ENCODE measurements at regions not wholly inside any gene's neighbourhood (a gene's known extent, or its start where the extent isn't known, plus 50 kb on each side); places are given as distances from the start of the nearest gene placed in this dataset.

DNA sequence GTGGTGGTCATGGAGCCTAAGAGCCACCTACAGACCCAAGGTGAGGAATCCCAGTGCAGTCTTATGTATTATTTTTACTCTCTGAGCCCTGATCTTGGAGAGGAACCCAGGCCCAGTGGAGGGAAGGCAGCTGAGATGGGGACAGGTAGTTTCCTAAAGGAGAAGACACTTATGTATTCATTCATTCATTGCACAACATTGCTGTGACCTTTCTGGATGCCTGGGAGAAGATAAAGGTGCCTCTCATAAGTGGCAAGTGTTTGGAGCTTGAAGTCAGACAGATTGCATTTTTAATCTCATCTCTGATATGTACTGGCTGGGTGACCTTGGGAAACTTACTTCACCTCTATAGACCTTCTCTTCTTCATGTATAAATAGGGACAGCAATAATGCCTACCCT, 111.1 kb downstream of the CEBPB start:
- no peaks in the 10 kb centered on the region for H3K9me3 ChIP-seq (replicated peaks; ENCODE audit: control insufficient read depth, insufficient read depth, low read length)
- no peaks in the 10 kb centered on the region for H4K20me1 ChIP-seq (replicated peaks; ENCODE audit: control insufficient read depth, extremely low read depth, insufficient read depth, low read length)
- no peak overlapping the region for H2AFZ ChIP-seq (ENCODE audit: low read depth, low read length)
- H3K4me3 ChIP-seq (replicated peaks in 1 of 3; ENCODE audit: insufficient read depth in 1 of 3, low read depth in 1 of 3, low read length in 3 of 3), result no peak overlapping the region
- TF ChIP-seq POLR2A (IDR thresholded peaks at IDR 0.05; ENCODE audit: low read depth, low read length), result no peak
- TF ChIP-seq FOS (IDR thresholded peaks at IDR 0.05; ENCODE audit: borderline replicate concordance, insufficient read depth, low read length), result no peak
- no peak for TF ChIP-seq MAX (IDR thresholded peaks at IDR 0.05; ENCODE audit: insufficient read depth, insufficient read length)
- TF ChIP-seq GATA2 (IDR thresholded peaks at IDR 0.05; ENCODE audit: insufficient read depth, insufficient read length, low read depth, low read length), result no peak
- no peak for TF ChIP-seq MYC (IDR thresholded peaks at IDR 0.05; ENCODE audit: low read depth, low read length)
- TF ChIP-seq POLR2AphosphoS5 (IDR thresholded peaks at IDR 0.05; ENCODE audit: insufficient read depth, low read depth, low read length), result no peak
- TF ChIP-seq, protein P1, sequence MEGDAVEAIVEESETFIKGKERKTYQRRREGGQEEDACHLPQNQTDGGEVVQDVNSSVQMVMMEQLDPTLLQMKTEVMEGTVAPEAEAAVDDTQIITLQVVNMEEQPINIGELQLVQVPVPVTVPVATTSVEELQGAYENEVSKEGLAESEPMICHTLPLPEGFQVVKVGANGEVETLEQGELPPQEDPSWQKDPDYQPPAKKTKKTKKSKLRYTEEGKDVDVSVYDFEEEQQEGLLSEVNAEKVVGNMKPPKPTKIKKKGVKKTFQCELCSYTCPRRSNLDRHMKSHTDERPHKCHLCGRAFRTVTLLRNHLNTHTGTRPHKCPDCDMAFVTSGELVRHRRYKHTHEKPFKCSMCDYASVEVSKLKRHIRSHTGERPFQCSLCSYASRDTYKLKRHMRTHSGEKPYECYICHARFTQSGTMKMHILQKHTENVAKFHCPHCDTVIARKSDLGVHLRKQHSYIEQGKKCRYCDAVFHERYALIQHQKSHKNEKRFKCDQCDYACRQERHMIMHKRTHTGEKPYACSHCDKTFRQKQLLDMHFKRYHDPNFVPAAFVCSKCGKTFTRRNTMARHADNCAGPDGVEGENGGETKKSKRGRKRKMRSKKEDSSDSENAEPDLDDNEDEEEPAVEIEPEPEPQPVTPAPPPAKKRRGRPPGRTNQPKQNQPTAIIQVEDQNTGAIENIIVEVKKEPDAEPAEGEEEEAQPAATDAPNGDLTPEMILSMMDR (IDR thresholded peaks at IDR 0.05; ENCODE audit: extremely low read depth in 1 of 2, insufficient read depth in 1 of 2, low read depth in 1 of 2, low read length in 2 of 2), result no peak
- TF ChIP-seq EZH2 (IDR thresholded peaks at IDR 0.05; ENCODE audit: borderline replicate concordance, low read depth, low read length, severe bottlenecking), result no peak
- no peak for TF ChIP-seq JUN (IDR thresholded peaks at IDR 0.05; ENCODE audit: borderline replicate concordance, insufficient read depth, insufficient read length, low read depth)
- BruUV-seq (replicated peaks), result no TSS peak
- ChIA-PET CTCF (no interaction called here), POLR2A (no interaction called here)
- no peak overlapping the region for H3K4me2 ChIP-seq (ENCODE audit: insufficient read depth, low read length)
- dilution Hi-C loops (cut with MboI; ENCODE audit: extremely low pct_ligation_motif_present, low sequenced_read_pairs), result no loop called here
- no peaks in the 10 kb centered on the region for H3K36me3 ChIP-seq (ENCODE audit: control insufficient read depth in 2 of 2, extremely low read depth in 1 of 2, insufficient read depth in 2 of 2, low read length in 2 of 2)
- FAIRE-seq, result no peak
- DNase-seq (ENCODE audit: low read depth, low spot score), result no peak
- no peaks in the 10 kb centered on the region for H3K79me2 ChIP-seq (ENCODE audit: control insufficient read depth, insufficient read depth, low read length)
- H3K27ac ChIP-seq (ENCODE audit: insufficient read depth, low read depth, low read length), result no peak overlapping the region
- H3K9me1 ChIP-seq (replicated peaks; ENCODE audit: control insufficient read depth, extremely low read depth, insufficient read depth, low read length), result no peaks in the 10 kb centered on the region
- H3K9ac ChIP-seq (replicated peaks; ENCODE audit: extremely low read depth, insufficient read depth, low read length), result no peak overlapping the region
- no peaks in the 10 kb centered on the region for H3K4me1 ChIP-seq (ENCODE audit: control insufficient read depth, extremely low read depth, insufficient read depth, low read length)
- H3K27me3 ChIP-seq (ENCODE audit: control insufficient read depth in 2 of 2, insufficient read depth in 2 of 2, low read length in 2 of 2), result no peaks in the 10 kb centered on the region
- intact Hi-C loops (cut with micrococcal nuclease), result no loop called here

Data from endothelial cell of umbilical vein (primary cell).